ENCODE measurements at regions not wholly inside any gene's neighbourhood (a gene's known extent, or its start where the extent isn't known, plus 50 kb on each side); places are given as distances from the start of the nearest gene placed in this dataset.
"Not testable (repeated sequence)": the region's sequence is repeated elsewhere in the genome, so short reads cannot be mapped to it uniquely, and the experiment has no call there.

- CTCF ChIA-PET = interaction anchor here (1.1 kb wide), 1 partner anchor 42 kb away, joined by 3 read pairs; no protein-coding TSS in a partner anchor
- POLR2A ChIA-PET = no interaction called here
- no peak for DNase-seq (ENCODE audit: extremely low spot score)
- TF ChIP-seq CTCF (IDR thresholded peaks at IDR 0.05; ENCODE audit: control extremely low read depth, extremely low read depth, low read depth, missing control alignments) = no peak
Observed at GRCh38 chrX:26916991-26917390, 546.1 kb downstream of the PPP4R3C start.

DNA sequence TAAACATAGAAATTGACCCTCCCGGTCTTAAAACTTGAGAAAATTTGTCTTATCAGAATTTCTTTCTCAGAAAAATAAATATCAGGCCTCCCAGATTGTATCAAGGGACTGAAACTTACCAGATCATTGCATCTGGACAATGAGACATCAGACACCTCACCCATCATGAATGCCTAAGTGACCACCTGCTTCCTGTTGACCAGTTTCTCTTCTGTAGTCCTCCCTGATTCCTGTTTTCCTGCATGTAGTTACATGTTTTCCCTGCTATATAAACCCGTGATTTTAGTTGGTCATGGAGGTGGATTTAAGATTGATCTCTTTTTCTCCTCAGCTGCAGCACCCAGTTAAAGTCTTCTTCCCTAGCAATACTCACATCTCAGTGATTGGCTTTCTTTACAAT lies 548.1 kb downstream of the PPP4R3C start:
- ChIA-PET POLR2A (no interaction called here), CTCF (interaction anchor here (0.8 kb wide), 1 partner anchor 14 kb away, joined by 3 read pairs; no protein-coding TSS in a partner anchor)
- TF ChIP-seq CTCF (IDR thresholded peaks at IDR 0.05; ENCODE audit: control extremely low read depth, extremely low read depth, low read depth, missing control alignments) = no peak
- DNase-seq (ENCODE audit: extremely low spot score) = no peak

DNA sequence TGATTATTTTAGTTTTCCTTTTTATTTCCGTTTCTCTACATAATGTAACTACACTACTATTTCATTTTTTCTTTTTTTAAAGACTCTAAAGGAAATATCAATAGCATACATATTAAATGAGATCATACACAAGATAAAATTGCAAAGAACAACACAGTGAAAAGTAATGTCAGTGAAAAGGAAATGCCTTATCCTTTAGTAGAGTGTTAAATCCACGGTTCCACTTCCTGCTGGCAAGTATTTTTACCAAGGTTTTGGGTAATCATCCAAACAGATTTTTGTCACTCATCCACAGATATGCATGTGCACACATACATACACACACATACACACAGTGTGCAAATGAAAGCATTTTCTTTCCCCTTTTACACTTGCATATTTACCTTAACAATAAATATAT lies 548.9 kb downstream of the PPP4R3C start:
- no peak for DNase-seq (ENCODE audit: extremely low spot score)
- ChIA-PET POLR2A (no interaction called here), CTCF (no interaction called here)
- no peak for TF ChIP-seq CTCF (IDR thresholded peaks at IDR 0.05; ENCODE audit: control extremely low read depth, extremely low read depth, low read depth, missing control alignments)

DNA sequence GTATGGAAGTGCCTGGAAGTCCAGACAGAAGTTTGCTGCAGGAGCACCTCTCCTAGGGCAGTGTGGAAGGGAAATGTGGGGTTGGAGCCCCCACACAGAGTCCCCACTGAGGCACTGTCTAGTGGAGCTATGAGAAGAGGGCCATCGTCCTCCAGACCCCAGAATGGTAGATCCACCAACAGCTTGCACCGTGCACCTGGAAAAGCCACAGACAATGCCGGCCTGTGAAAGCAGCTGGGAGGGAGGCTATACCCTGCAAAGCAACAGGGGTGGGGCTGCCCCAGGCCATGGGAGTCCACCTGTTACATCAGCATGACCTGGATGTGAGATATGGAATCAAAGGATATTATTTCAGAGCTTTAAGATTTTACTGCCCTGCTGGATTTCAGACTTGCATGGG lies 551.4 kb downstream of the PPP4R3C start:
- DNase-seq (ENCODE audit: extremely low spot score); POLR2A ChIA-PET: not testable (repeated sequence)
- CTCF ChIA-PET = interaction anchor here (0.9 kb wide), 1 partner anchor 9 kb away, joined by 3 read pairs; no protein-coding TSS in a partner anchor

GRCh38 chrX:26909728-26910127 lies 553.4 kb downstream of the PPP4R3C start:
- no peak for TF ChIP-seq CTCF (IDR thresholded peaks at IDR 0.05; ENCODE audit: control extremely low read depth, extremely low read depth, low read depth, missing control alignments)
- ChIA-PET POLR2A (no interaction called here), CTCF (no interaction called here)
- DNase-seq (ENCODE audit: extremely low spot score) = no peak

DNA sequence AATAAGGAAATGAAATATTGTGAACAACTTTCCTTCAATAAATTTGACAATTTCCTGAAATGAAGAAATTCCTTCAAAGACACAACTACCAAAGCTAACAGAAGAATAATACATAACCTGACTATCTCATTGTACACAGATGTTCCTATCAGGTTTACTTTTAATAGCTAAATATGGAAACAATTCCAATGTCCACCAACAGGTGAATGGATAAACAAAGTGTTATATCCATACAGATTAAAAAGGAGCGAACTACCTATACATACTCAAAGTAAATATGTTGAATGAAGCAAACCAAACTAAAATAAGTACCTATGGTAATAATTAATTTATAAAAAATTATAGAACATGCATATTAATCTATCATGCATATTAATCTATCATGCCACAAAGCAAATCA lies 554.9 kb downstream of the PPP4R3C start:
- no peak for DNase-seq (ENCODE audit: extremely low spot score)
- ChIA-PET POLR2A (no interaction called here), CTCF (interaction anchor here (1.2 kb wide), 1 partner anchor 11 kb away, joined by 3 read pairs; no protein-coding TSS in a partner anchor)
- TF ChIP-seq CTCF (IDR thresholded peaks at IDR 0.05; ENCODE audit: control extremely low read depth, extremely low read depth, low read depth, missing control alignments) = no peak

GRCh38 chrX:26889574-26889973 lies 573.6 kb downstream of the PPP4R3C start:
- ChIA-PET POLR2A (no interaction called here), CTCF (no interaction called here)
- no peak for TF ChIP-seq CTCF (IDR thresholded peaks at IDR 0.05; ENCODE audit: control extremely low read depth, extremely low read depth, low read depth, missing control alignments)
- no peak for DNase-seq (ENCODE audit: extremely low spot score)

Measured in GM10248 (cell line).